Body of pancreas (tissue), 4 donors: ENCODE measurements at regions not wholly inside any gene's neighbourhood (a gene's known extent, or its start where the extent isn't known, plus 50 kb on each side); places are given as distances from the start of the nearest gene placed in this dataset.

Experiments used
- ATAC-seq: fragments of 150-250 bp; one replicate; pipeline ENCODE4 v1.9.1; 2016
- DNase-seq, 4 donors: peaks; one replicate each; pipeline ENCODE4 v3.0.0-alpha.2; 2019
- H3K27ac ChIP-seq, 4 donors: fragments of 200-600 bp; sonication (generic); 1 replicate in 3 of 4; 2 replicates in 1 of 4; pipeline versions ENCODE4 v1.5.1 to v1.6.1; 2016 to 2019; ENCODE audit warnings: mild to moderate bottlenecking in 1 of 4, mixed read lengths in 1 of 4, moderate library complexity in 1 of 4
- H3K27me3 ChIP-seq, 2 donors: fragments of 200-600 bp; sonication (generic); one replicate each; pipeline ENCODE4 v1.6.0; 2016; ENCODE audit warnings: mild to moderate bottlenecking in 1 of 2
- H3K36me3 ChIP-seq, 2 donors: fragments of 200-600 bp; sonication (generic); replicated peaks in 1 of 2; 2 replicates each; pipeline ENCODE4 v1.5.1; 2016; ENCODE audit warnings: low read depth in 2 of 2; ENCODE audit not compliant: insufficient read depth in 1 of 2
- H3K4me1 ChIP-seq: fragments of 200-600 bp; sonication (generic); one replicate; pipeline ENCODE4 v1.6.0; 2016
- H3K4me3 ChIP-seq, 2 donors: fragments of 200-600 bp; sonication (generic); 1 replicate in 1 of 2; 2 replicates in 1 of 2; pipeline ENCODE4 v1.5.1; 2016 to 2019
- H3K9me3 ChIP-seq, 3 donors: fragments of 200-600 bp; sonication (generic); 1 replicate in 2 of 3; 2 replicates in 1 of 3; pipeline ENCODE4 v1.5.1; 2016
- POLR2A ChIP-seq, 3 donors: fragments of 450-650 bp; IDR thresholded peaks; one replicate each; pipeline ENCODE4 v1.6.1; 2016; ENCODE audit warnings: antibody characterized with exemption in 3 of 3, mild to moderate bottlenecking in 2 of 3
- WGBS, 2 donors: methylation state at CpG; one replicate each; pipeline ENCODE4 v1.1.5; 2017; 5-methylcytosine and 5-hydroxymethylcytosine counted together
- intact Hi-C: fragments of 100-400 bp; cut with DNase I; formaldehyde crosslinking; loops from one replicate; pipeline ENCODE4 v1.15.1; 2023
- TF ChIP-seq, protein P1 (sequence below), 7 experiments: fragments of 450-650 bp in 4 of 7; fragments of 200-600 bp in 3 of 7; sonication (generic) in 3 of 7; IDR thresholded peaks; one replicate each; pipeline ENCODE4 v1.5.1; 2016 to 2019; ENCODE audit warnings: antibody characterized with exemption in 7 of 7

DNA sequence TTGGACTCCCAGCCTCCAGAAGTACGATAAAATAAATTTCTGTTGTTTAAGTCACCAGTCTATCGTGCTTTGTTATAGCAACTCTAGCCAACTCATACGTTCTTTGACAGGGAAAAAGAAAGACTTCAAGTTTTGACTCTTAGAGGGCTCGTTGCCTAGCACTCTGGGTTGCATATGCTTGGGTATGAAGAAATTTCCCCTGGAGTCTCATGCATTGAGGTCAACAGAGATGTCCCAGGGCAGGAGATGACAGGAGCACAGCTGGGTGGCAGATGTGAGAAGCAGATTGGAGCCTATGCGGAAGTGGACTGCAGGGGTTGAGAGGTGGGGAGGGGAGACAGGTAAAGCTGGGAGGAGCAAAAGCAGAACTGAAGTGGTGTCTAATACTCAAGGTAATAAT is 63.3 kb upstream of the JAZF1 start:
- Histone ChIP-seq H3K9me3 (no peaks in the 10 kb centered on the region), H3K36me3 (no peaks in the 10 kb centered on the region), H3K4me1 (no peaks in the 10 kb centered on the region), H3K27me3 (no peaks in the 10 kb centered on the region), H3K27ac (no peak overlapping the region), H3K4me3 (no peak overlapping the region)
- intact Hi-C loops: no loop called here
- no peak for ATAC-seq
- DNase-seq: no peak
- no peak for TF ChIP-seq POLR2A (IDR thresholded peaks at IDR 0.05)
- TF ChIP-seq, protein P1, sequence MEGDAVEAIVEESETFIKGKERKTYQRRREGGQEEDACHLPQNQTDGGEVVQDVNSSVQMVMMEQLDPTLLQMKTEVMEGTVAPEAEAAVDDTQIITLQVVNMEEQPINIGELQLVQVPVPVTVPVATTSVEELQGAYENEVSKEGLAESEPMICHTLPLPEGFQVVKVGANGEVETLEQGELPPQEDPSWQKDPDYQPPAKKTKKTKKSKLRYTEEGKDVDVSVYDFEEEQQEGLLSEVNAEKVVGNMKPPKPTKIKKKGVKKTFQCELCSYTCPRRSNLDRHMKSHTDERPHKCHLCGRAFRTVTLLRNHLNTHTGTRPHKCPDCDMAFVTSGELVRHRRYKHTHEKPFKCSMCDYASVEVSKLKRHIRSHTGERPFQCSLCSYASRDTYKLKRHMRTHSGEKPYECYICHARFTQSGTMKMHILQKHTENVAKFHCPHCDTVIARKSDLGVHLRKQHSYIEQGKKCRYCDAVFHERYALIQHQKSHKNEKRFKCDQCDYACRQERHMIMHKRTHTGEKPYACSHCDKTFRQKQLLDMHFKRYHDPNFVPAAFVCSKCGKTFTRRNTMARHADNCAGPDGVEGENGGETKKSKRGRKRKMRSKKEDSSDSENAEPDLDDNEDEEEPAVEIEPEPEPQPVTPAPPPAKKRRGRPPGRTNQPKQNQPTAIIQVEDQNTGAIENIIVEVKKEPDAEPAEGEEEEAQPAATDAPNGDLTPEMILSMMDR (IDR thresholded peaks at IDR 0.05): no peak
- 78 to 92% methylated on average over 5 of the region's 5 CpGs for WGBS, 2 donors

- no peaks in the 10 kb centered on the region for H3K4me1 ChIP-seq
- intact Hi-C loops: no loop called here
- H3K27me3 ChIP-seq: no peaks in the 10 kb centered on the region
- DNase-seq (no peak), ATAC-seq (no peak)
- H3K27ac ChIP-seq: no peak overlapping the region
- WGBS, 2 donors: 59 to 62% methylated on average over 9 of the region's 9 CpGs
- no peak for TF ChIP-seq POLR2A (IDR thresholded peaks at IDR 0.05)
- TF ChIP-seq, protein P1 (IDR thresholded peaks at IDR 0.05): no peak
- no peaks in the 10 kb centered on the region for H3K36me3 ChIP-seq
- H3K9me3 ChIP-seq: no peaks in the 10 kb centered on the region
- H3K4me3 ChIP-seq: no peak overlapping the region
Measured at GRCh38 chr7:28245123-28245878, 64.7 kb upstream of the JAZF1 start.

DNA sequence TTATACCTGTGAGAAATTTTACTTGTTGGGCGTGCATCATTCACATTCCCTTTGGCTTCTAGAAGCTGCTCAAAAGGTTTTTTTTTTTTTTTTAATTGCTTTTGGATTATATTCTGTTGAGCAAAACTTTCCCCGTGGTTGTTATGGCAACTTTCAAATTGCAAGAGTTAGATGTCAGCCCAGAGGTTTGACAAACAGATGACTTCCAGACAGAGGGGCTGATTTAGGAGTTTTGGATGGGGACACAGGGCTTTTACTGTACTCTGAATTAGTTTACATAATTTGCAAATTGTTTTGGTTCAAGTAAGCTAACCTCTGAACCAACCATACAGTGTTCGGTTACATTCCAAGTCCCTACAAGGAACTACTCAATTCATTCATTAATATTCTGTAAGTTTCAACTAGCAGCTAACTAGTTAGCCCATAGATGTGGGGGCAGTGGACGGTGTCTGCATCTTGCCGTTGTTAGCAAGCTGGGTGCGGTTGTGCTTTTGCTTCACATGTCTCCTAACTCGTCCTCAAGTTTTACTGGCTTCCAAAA is 66.4 kb upstream of the JAZF1 start:
- 73 to 79% methylated on average over 7 of the region's 7 CpGs for WGBS, 2 donors

DNA sequence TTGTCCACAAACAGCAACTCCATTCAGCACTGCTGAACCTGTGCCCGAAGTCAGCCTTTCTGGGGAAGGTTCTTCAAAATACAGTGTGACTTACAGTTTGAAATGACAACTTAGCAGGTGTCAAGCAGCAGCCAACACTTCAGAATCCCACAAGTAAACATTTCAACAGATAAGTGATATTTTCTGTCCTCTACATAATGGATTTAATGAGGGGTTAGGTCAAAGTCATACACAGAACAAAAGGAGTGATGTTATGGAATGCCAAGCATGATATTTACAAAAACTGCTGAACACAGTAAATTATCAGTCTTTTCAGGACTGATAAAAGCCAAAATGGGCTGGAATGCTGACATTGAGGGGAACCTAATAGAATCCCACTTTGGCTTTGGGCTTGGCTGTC is 77.6 kb upstream of the JAZF1 start:
- Histone ChIP-seq H3K27me3 (no peaks in the 10 kb centered on the region), H3K4me3 (no peak overlapping the region), H3K9me3 (no peaks in the 10 kb centered on the region), H3K27ac (no peak overlapping the region), H3K36me3 (no peaks in the 10 kb centered on the region), H3K4me1 (no peaks in the 10 kb centered on the region)
- TF ChIP-seq POLR2A (IDR thresholded peaks at IDR 0.05): no peak
- TF ChIP-seq, protein P1 (IDR thresholded peaks at IDR 0.05): no peak
- no peak for ATAC-seq
- intact Hi-C loops: no loop called here
- DNase-seq: no peak
- WGBS, 2 donors: 40 to 55% methylated on average over 1 of the region's 1 CpG

More for the DNA sequence above, 66.4 kb upstream of the JAZF1 start:
- no peaks in the 10 kb centered on the region for H3K27me3 ChIP-seq
- TF ChIP-seq POLR2A (IDR thresholded peaks at IDR 0.05): no peak
- TF ChIP-seq, protein P1 (IDR thresholded peaks at IDR 0.05): no peak
- no peak for DNase-seq
- H3K36me3 ChIP-seq: no peaks in the 10 kb centered on the region
- no peak overlapping the region for H3K4me3 ChIP-seq
- no peak for ATAC-seq
- no peak overlapping the region for H3K27ac ChIP-seq
- intact Hi-C loops: no loop called here
- H3K4me1 ChIP-seq: no peaks in the 10 kb centered on the region
- H3K9me3 ChIP-seq: no peaks in the 10 kb centered on the region

DNA sequence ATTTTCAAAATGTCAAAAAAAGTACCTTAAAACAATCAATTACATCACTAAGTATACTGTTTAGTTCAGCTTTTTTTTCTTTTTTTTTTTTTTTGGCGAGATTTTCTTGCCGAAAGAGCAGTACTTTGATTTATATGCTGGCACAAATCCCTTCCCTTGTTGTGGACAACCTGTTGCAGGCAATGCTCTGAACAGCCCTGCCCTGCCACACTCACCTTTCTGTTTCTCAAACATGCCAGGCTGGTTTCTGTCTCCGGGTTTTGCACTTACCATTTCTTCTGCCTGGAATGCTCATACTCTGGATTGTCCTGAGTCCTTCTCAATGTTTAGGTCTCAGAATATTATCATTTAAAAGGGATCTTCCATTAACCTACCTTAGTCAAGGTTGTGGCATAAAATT is 80.4 kb upstream of the JAZF1 start:
- H3K9me3 ChIP-seq: no peaks in the 10 kb centered on the region
- DNase-seq: no peak
- whole genome bisulfite sequencing, 2 donors: 20 to 21% methylated on average over 3 of the region's 3 CpGs
- TF ChIP-seq, protein P1 (IDR thresholded peaks at IDR 0.05): no peak
- no peak for TF ChIP-seq POLR2A (IDR thresholded peaks at IDR 0.05)
- H3K4me3 ChIP-seq: no peak overlapping the region
- ATAC-seq: no peak
- no peak overlapping the region for H3K27ac ChIP-seq
- no peaks in the 10 kb centered on the region for H3K4me1 ChIP-seq
- intact Hi-C loops: no loop called here
- H3K36me3 ChIP-seq: no peaks in the 10 kb centered on the region
- peaks cover 0 to 3% of the 10 kb centered on the region in 2 donors for H3K27me3 ChIP-seq
